Astrocyte (in vitro differentiated cells and primary cell): ENCODE measurements at regions not wholly inside any gene's neighbourhood (a gene's known extent, or its start where the extent isn't known, plus 50 kb on each side); places are given as distances from the start of the nearest gene placed in this dataset.

Experiments
- EZH2 ChIP-seq: IDR thresholded peaks from 2 replicates; pipeline ENCODE4 v1.6.1; 2012; ENCODE audit warnings: mild to moderate bottlenecking, low read length, inconsistent platforms; ENCODE audit not compliant: insufficient read depth
- TF ChIP-seq, protein P1 (sequence below): IDR thresholded peaks from 2 replicates; pipeline ENCODE4 v1.5.1; 2011; ENCODE audit warnings: low read depth, mild to moderate bottlenecking, inconsistent platforms, low read length, moderate library complexity; ENCODE audit not compliant: insufficient read depth

DNA sequence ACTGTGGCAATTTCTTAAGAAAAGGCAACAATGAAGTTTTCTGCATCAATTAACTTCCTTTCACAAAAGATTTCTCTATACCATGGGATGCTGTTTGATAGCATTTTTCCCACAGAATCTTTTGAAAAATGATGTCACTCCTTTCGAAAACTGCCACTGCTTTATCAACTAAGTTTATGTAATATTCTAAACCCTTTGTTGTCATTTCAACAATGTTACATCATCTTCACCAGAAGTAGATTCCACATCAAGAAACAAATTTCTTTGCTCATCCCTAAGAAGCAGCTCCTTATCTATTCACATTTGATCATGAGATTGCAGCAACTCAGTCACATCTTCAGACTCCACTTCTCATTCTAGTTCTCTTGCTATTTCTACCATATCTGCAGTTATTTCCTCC, 116.1 kb upstream of the KCND3 start:
- TF ChIP-seq, protein P1, sequence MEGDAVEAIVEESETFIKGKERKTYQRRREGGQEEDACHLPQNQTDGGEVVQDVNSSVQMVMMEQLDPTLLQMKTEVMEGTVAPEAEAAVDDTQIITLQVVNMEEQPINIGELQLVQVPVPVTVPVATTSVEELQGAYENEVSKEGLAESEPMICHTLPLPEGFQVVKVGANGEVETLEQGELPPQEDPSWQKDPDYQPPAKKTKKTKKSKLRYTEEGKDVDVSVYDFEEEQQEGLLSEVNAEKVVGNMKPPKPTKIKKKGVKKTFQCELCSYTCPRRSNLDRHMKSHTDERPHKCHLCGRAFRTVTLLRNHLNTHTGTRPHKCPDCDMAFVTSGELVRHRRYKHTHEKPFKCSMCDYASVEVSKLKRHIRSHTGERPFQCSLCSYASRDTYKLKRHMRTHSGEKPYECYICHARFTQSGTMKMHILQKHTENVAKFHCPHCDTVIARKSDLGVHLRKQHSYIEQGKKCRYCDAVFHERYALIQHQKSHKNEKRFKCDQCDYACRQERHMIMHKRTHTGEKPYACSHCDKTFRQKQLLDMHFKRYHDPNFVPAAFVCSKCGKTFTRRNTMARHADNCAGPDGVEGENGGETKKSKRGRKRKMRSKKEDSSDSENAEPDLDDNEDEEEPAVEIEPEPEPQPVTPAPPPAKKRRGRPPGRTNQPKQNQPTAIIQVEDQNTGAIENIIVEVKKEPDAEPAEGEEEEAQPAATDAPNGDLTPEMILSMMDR = no peak
- no peak for TF ChIP-seq EZH2
